Fibroblast of pulmonary artery (primary cell): ENCODE measurements at regions not wholly inside any gene's neighbourhood (a gene's known extent, or its start where the extent isn't known, plus 50 kb on each side); places are given as distances from the start of the nearest gene placed in this dataset.
"Not testable (repeated sequence)": the region's sequence is repeated elsewhere in the genome, so short reads cannot be mapped to it uniquely, and the experiment has no call there.

Experiments
- DNase-seq: peaks from one replicate; pipeline ENCODE4 v3.0.0-alpha.2; 2010; ENCODE audit warnings: low read depth
- H3K4me3 ChIP-seq: replicated peaks from 2 replicates; pipeline ENCODE4 v1.5.1; 2011; ENCODE audit warnings: low read depth, mild to moderate bottlenecking, control low read depth, low read length, moderate library complexity
- CTCF ChIP-seq: IDR thresholded peaks from 2 replicates; pipeline ENCODE4 v1.5.1; 2011; ENCODE audit warnings: mild to moderate bottlenecking, control low read depth, low read length, inconsistent platforms; ENCODE audit errors: missing control alignments

- DNase-seq = no peak
- no peak overlapping the region for H3K4me3 ChIP-seq
- no peak for TF ChIP-seq CTCF
Measured at GRCh38 chr9:15007698-15008097, 97.5 kb upstream of the FREM1 start.

- no peak overlapping the region for H3K4me3 ChIP-seq
- no peak for DNase-seq
- TF ChIP-seq CTCF = no peak
Measured at GRCh38 chr9:14994738-14995137, 84.5 kb upstream of the FREM1 start.

- no peak for TF ChIP-seq CTCF
- DNase-seq = no peak
- H3K4me3 ChIP-seq = peak overlapping the region; percentile 58
Measured at GRCh38 chr9:14993901-14994554, 83.8 kb upstream of the FREM1 start.

- H3K4me3 ChIP-seq = peak overlapping the region; percentile 58
- DNase-seq = peak; percentile 63
- TF ChIP-seq CTCF = no peak
Measured at GRCh38 chr9:14993061-14993800, 83.0 kb upstream of the FREM1 start.

GRCh38 chr9:14992516-14992915 lies 82.3 kb upstream of the FREM1 start:
- H3K4me3 ChIP-seq = no peak overlapping the region
- no peak for DNase-seq
- no peak for TF ChIP-seq CTCF

GRCh38 chr9:14992081-14992480 lies 81.9 kb upstream of the FREM1 start:
- TF ChIP-seq CTCF = no peak
- no peak for DNase-seq
- no peak overlapping the region for H3K4me3 ChIP-seq

GRCh38 chr9:14990647-14991046 lies 80.4 kb upstream of the FREM1 start:
- not testable (repeated sequence) for DNase-seq

More at GRCh38 chr9:14990647-14991046, 80.4 kb upstream of the FREM1 start:
- H3K4me3 ChIP-seq = not testable (repeated sequence)
